HepG2 (cell line): ENCODE measurements at regions not wholly inside any gene's neighbourhood (a gene's known extent, or its start where the extent isn't known, plus 50 kb on each side); places are given as distances from the start of the nearest gene placed in this dataset.

Experiments
- ATAC-seq: fragments of 200-7000 bp; cut with Tn5 transposase; 3 replicates; pipeline ENCODE4 v1.9.1; 2020; ENCODE audit warnings: mild to moderate bottlenecking, moderate library complexity
- BruUV-seq: library from RNA; stranded (reverse); fragments of 400-500 nt; replicated peaks from 2 replicates; lab custom pipeline; 2021; lab: Mats Ljungman, UMichigan
- CTCF ChIA-PET: fragments of 300-600 bp; formaldehyde crosslinking; extraction: SDS; loops from one replicate; lab custom pipeline; 2021; ENCODE audit warnings: low total read pairs, inconsistent platforms, low intra/inter-chr PET ratio; lab: Yijun Ruan, JAX
- POLR2A ChIA-PET: fragments of 350-600 bp; sonication (Branson Sonifier 250); formaldehyde crosslinking; loops from one replicate; lab custom pipeline; 2020; ENCODE audit warnings: antibody characterized with exemption, inconsistent platforms; lab: Yijun Ruan, JAX
- DNase-seq: peaks from one replicate; pipeline ENCODE4 v3.0.0-alpha.2; 2015; ENCODE audit warnings: low spot score
- FAIRE-seq: peaks from 3 replicates; lab custom pipeline; 2011; peaks lifted over from hg19 to GRCh38; lab: Jason Lieb, UNC
- H2AFZ ChIP-seq: one replicate; pipeline ENCODE4 v1.6.1; 2011; ENCODE audit warnings: low read length, inconsistent platforms
- H3K27ac ChIP-seq: fragments of 300-600 bp; 3 replicates; pipeline ENCODE4 v1.8.0; 2011; ENCODE audit warnings: mixed run types, mild to moderate bottlenecking, mixed read lengths, low read length, inconsistent platforms; ENCODE audit not compliant: insufficient read depth; ENCODE audit errors: extremely low read length
- H3K27me3 ChIP-seq, 2 experiments: fragments of 200-600 bp in 1 of 2; 2 replicates in 1 of 2; 3 replicates in 1 of 2; pipeline versions ENCODE4 v1.6.0 to v1.8.0; 2011; ENCODE audit warnings: low read length in 2 of 2, mild to moderate bottlenecking in 2 of 2, moderate library complexity in 2 of 2, inconsistent platforms in 1 of 2; ENCODE audit not compliant: insufficient read depth in 2 of 2, control insufficient read depth in 1 of 2
- H3K36me3 ChIP-seq, 2 experiments: fragments of 200-600 bp in 1 of 2; replicated peaks in 1 of 2; 2 replicates in 1 of 2; 3 replicates in 1 of 2; pipeline versions ENCODE4 v1.5.1 to v1.8.0; 2011; ENCODE audit warnings: low read length in 2 of 2, inconsistent platforms in 1 of 2; ENCODE audit not compliant: insufficient read depth in 2 of 2, control insufficient read depth in 1 of 2
- H3K4me1 ChIP-seq: 2 replicates; pipeline ENCODE4 v1.5.1; 2012; ENCODE audit warnings: low read length, inconsistent platforms; ENCODE audit not compliant: insufficient read depth
- H3K4me2 ChIP-seq: 2 replicates; pipeline ENCODE4 v1.6.0; 2011; ENCODE audit warnings: low read depth, low read length, inconsistent platforms
- H3K4me3 ChIP-seq, 3 experiments: fragments of 200-600 bp in 1 of 3; sonication (generic), shearing (Covaris generic) in 1 of 3; replicated peaks in 1 of 3; 2 replicates each; pipeline ENCODE4 v1.5.1; 2011 to 2016; ENCODE audit warnings: low read length in 3 of 3, inconsistent platforms in 2 of 3, low read depth in 2 of 3, mild to moderate bottlenecking in 2 of 3, control low read depth in 1 of 3, mixed read lengths in 1 of 3; ENCODE audit not compliant: insufficient read depth in 1 of 3
- H3K79me2 ChIP-seq: one replicate; pipeline ENCODE4 v1.6.1; 2011; ENCODE audit warnings: low read length, inconsistent platforms; ENCODE audit not compliant: insufficient read depth
- H3K9ac ChIP-seq: 2 replicates; pipeline ENCODE4 v1.6.0; 2011; ENCODE audit warnings: mild to moderate bottlenecking, low read depth, low read length, inconsistent platforms; ENCODE audit not compliant: insufficient read depth
- H3K9me3 ChIP-seq: 2 replicates; pipeline ENCODE4 v1.5.1; 2012; ENCODE audit warnings: mild to moderate bottlenecking, low read length
- H4K20me1 ChIP-seq: 2 replicates; pipeline ENCODE4 v1.6.0; 2011; ENCODE audit warnings: inconsistent platforms, mild to moderate bottlenecking, low read length, moderate library complexity; ENCODE audit not compliant: insufficient read depth
- AGO1 ChIP-seq: fragments of 200-400 bp; formaldehyde crosslinking; IDR thresholded peaks from 2 replicates; pipeline ENCODE4 v1.6.1; 2017; ENCODE audit warnings: mild to moderate bottlenecking, low read depth, low read length, moderate library complexity; ENCODE audit not compliant: poor library complexity, severe bottlenecking
- CENPT ChIP-seq: sonication (generic); formaldehyde crosslinking; IDR thresholded peaks from 2 replicates; pipeline ENCODE4 v1.8.0; 2022; ENCODE audit warnings: low read depth, mild to moderate bottlenecking, moderate library complexity, missing genetic modification reagents
- EP300 ChIP-seq, 3 experiments: sonication (generic) in 1 of 3; formaldehyde crosslinking in 1 of 3; IDR thresholded peaks; 2 replicates each; pipeline versions ENCODE4 v1.5.1 to v1.6.1; 2011 to 2020; ENCODE audit warnings: low read depth in 2 of 3, low read length in 2 of 3, borderline replicate concordance in 1 of 3, improper control_type of control experiment in 1 of 3, mild to moderate bottlenecking in 1 of 3, missing genetic modification reagents in 1 of 3, moderate library complexity in 1 of 3
- FOXA1 ChIP-seq, 2 experiments: fragments of 450-650 bp in 1 of 2; sonication (generic) in 1 of 2; formaldehyde crosslinking in 1 of 2; IDR thresholded peaks; 2 replicates each; pipeline versions ENCODE4 v1.4.0 to v1.6.1; 2016 to 2020; ENCODE audit warnings: missing genetic modification reagents in 1 of 2
- HNRNPUL1 ChIP-seq: fragments of 200-400 bp; formaldehyde crosslinking; IDR thresholded peaks from 2 replicates; pipeline ENCODE4 v1.6.1; 2017; ENCODE audit warnings: low read depth, mild to moderate bottlenecking, low read length, moderate library complexity
- KAT2B ChIP-seq: fragments of 150-350 bp; IDR thresholded peaks from 2 replicates; pipeline ENCODE4 v1.6.1; 2014; ENCODE audit warnings: low read depth, low read length, borderline replicate concordance
- MAF1 ChIP-seq: sonication (generic); formaldehyde crosslinking; IDR thresholded peaks from 2 replicates; pipeline ENCODE4 v1.5.0; 2020; ENCODE audit warnings: missing genetic modification reagents, borderline replicate concordance
- MIER3 ChIP-seq: IDR thresholded peaks from 2 replicates; pipeline ENCODE4 v1.6.1; 2016; ENCODE audit warnings: missing compliant biosample characterization, borderline replicate concordance
- NONO ChIP-seq, 2 experiments: fragments of 450-650 bp in 1 of 2; sonication (generic) in 1 of 2; formaldehyde crosslinking in 1 of 2; IDR thresholded peaks in 1 of 2; conservative IDR thresholded peaks in 1 of 2; 2 replicates each; pipeline versions ENCODE4 v1.6.1 to v1.8.0; 2017 to 2022; ENCODE audit warnings: mild to moderate bottlenecking in 1 of 2, missing genetic modification reagents in 1 of 2, moderate library complexity in 1 of 2
- PTBP1 ChIP-seq: fragments of 200-400 bp; formaldehyde crosslinking; IDR thresholded peaks from 2 replicates; pipeline ENCODE4 v1.6.1; 2018; ENCODE audit warnings: low read length, low read depth; ENCODE audit not compliant: poor library complexity, severe bottlenecking
- ZFY ChIP-seq: sonication (generic); formaldehyde crosslinking; IDR thresholded peaks from 2 replicates; pipeline ENCODE4 v1.4.0; 2020; ENCODE audit warnings: missing genetic modification reagents
- ZNF274 ChIP-seq: sonication (generic); formaldehyde crosslinking; IDR thresholded peaks from 2 replicates; pipeline ENCODE4 v1.5.1; 2020; ENCODE audit warnings: mild to moderate bottlenecking, missing genetic modification reagents
- ZNF549 ChIP-seq: sonication (generic); formaldehyde crosslinking; IDR thresholded peaks from 2 replicates; pipeline ENCODE4 v1.5.0; 2020; ENCODE audit warnings: missing genetic modification reagents
- ZNF614 ChIP-seq: IDR thresholded peaks from 2 replicates; pipeline ENCODE4 v1.6.1; 2018; ENCODE audit warnings: missing biosample characterization, missing genetic modification reagents, inconsistent platforms, borderline replicate concordance
- ZNF7 ChIP-seq: IDR thresholded peaks from 2 replicates; pipeline ENCODE4 v1.6.1; 2016; ENCODE audit warnings: missing biosample characterization, missing genetic modification reagents
- WGBS: methylation state at CpG from one replicate; pipeline ENCODE4 v1.1.6; 2017; ENCODE audit warnings: low lambda C conversion rate; 5-methylcytosine and 5-hydroxymethylcytosine counted together
- in situ Hi-C: cut with HindIII; loops from 2 replicates; pipeline ENCODE4 v1.10.0; 2017; ENCODE audit warnings: low pct_unique_long_range_greater_than_20kb; ENCODE audit not compliant: extremely low pct_ligation_motif_present
- intact Hi-C: fragments of 100-400 bp; cut with micrococcal nuclease; formaldehyde crosslinking; loops from one replicate; pipeline ENCODE4 v1.10.0; 2022; ENCODE audit not compliant: unreplicated experiment
- TF ChIP-seq, protein P1 (sequence below): sonication (generic); formaldehyde crosslinking; IDR thresholded peaks from 2 replicates; pipeline ENCODE4 v1.4.0; 2020; ENCODE audit warnings: missing genetic modification reagents
- TF ChIP-seq, protein P2 (sequence below): IDR thresholded peaks from 2 replicates; pipeline ENCODE4 v1.6.1; 2016; ENCODE audit warnings: low read depth, missing genetic modification reagents, missing compliant biosample characterization

DNA sequence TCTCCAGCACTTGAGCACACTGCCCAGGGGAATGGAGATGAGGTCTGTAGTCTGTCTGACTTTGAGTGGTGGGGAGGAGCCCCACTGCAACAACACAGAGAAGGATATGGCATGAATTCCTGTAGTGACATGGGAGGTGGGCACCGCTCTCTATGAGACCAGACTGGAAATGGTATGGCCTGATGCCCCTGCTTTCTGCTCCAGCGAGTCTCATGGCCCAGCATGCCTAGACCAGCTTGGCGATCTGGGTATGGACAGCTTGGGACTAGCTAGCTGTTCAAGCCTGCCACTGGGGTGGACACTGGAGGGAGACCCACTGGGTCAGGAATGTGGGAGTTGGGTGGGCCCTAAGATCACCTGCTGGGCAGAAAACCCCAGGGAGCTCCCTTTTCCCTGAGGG, 477.8 kb upstream of the SEL1L start:
- ATAC-seq (no peak), FAIRE-seq (no peak), DNase-seq (no peak)
- 17% methylated on average over 3 of the region's 3 CpGs for WGBS
- Histone ChIP-seq H2AFZ (no peak overlapping the region), H4K20me1 (no peaks in the 10 kb centered on the region), H3K27me3 (no peaks in the 10 kb centered on the region), H3K36me3 (no peaks in the 10 kb centered on the region), H3K9me3 (peaks cover 88% of the 10 kb centered on the region), H3K4me2 (no peak overlapping the region), H3K9ac (no peak overlapping the region), H3K27ac (no peak overlapping the region), H3K79me2 (no peaks in the 10 kb centered on the region), H3K4me3 (no peak overlapping the region), H3K4me1 (no peaks in the 10 kb centered on the region)
- ChIA-PET CTCF (no interaction called here), POLR2A (no interaction called here)
- in situ Hi-C loops (no loop called here), intact Hi-C loops (no loop called here)
- no TSS peak for BruUV-seq
- TF ChIP-seq ZNF549 (CRISPR knock-in tag) (no peak), MAF1 (CRISPR knock-in tag) (no peak), ZFY (CRISPR knock-in tag) (no peak), ZNF614 (CRISPR knock-in tag) (no peak), FOXA1 (IDR thresholded peaks at IDR 0.05) (no peak), FOXA1 (CRISPR knock-in tag; IDR thresholded peaks at IDR 0.05) (no peak), ZNF7 (CRISPR knock-in tag) (no peak), EP300 (IDR thresholded peaks at IDR 0.05; ENCODE audit: low read depth in 2 of 2, low read length in 2 of 2) (no peak), EP300 (CRISPR knock-in tag; IDR thresholded peaks at IDR 0.05; ENCODE audit: borderline replicate concordance) (no peak), AGO1 (no peak), ZNF274 (CRISPR knock-in tag) (no peak), KAT2B (no peak), NONO (IDR thresholded peaks at IDR 0.05) (no peak), NONO (CRISPR knock-in tag; conservative IDR thresholded peaks at IDR 0.05) (no peak), MIER3 (no peak), HNRNPUL1 (no peak), CENPT (CRISPR knock-in tag) (no peak), PTBP1 (no peak)
- TF ChIP-seq, protein P1, sequence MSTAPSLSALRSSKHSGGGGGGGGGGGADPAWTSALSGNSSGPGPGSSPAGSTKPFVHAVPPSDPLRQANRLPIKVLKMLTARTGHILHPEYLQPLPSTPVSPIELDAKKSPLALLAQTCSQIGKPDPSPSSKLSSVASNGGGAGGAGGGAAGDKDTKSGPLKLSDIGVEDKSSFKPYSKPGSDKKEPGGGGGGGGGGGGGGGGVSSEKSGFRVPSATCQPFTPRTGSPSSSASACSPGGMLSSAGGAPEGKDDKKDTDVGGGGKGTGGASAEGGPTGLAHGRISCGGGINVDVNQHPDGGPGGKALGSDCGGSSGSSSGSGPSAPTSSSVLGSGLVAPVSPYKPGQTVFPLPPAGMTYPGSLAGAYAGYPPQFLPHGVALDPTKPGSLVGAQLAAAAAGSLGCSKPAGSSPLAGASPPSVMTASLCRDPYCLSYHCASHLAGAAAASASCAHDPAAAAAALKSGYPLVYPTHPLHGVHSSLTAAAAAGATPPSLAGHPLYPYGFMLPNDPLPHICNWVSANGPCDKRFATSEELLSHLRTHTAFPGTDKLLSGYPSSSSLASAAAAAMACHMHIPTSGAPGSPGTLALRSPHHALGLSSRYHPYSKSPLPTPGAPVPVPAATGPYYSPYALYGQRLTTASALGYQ (CRISPR knock-in tag) = no peak
- TF ChIP-seq, protein P2, sequence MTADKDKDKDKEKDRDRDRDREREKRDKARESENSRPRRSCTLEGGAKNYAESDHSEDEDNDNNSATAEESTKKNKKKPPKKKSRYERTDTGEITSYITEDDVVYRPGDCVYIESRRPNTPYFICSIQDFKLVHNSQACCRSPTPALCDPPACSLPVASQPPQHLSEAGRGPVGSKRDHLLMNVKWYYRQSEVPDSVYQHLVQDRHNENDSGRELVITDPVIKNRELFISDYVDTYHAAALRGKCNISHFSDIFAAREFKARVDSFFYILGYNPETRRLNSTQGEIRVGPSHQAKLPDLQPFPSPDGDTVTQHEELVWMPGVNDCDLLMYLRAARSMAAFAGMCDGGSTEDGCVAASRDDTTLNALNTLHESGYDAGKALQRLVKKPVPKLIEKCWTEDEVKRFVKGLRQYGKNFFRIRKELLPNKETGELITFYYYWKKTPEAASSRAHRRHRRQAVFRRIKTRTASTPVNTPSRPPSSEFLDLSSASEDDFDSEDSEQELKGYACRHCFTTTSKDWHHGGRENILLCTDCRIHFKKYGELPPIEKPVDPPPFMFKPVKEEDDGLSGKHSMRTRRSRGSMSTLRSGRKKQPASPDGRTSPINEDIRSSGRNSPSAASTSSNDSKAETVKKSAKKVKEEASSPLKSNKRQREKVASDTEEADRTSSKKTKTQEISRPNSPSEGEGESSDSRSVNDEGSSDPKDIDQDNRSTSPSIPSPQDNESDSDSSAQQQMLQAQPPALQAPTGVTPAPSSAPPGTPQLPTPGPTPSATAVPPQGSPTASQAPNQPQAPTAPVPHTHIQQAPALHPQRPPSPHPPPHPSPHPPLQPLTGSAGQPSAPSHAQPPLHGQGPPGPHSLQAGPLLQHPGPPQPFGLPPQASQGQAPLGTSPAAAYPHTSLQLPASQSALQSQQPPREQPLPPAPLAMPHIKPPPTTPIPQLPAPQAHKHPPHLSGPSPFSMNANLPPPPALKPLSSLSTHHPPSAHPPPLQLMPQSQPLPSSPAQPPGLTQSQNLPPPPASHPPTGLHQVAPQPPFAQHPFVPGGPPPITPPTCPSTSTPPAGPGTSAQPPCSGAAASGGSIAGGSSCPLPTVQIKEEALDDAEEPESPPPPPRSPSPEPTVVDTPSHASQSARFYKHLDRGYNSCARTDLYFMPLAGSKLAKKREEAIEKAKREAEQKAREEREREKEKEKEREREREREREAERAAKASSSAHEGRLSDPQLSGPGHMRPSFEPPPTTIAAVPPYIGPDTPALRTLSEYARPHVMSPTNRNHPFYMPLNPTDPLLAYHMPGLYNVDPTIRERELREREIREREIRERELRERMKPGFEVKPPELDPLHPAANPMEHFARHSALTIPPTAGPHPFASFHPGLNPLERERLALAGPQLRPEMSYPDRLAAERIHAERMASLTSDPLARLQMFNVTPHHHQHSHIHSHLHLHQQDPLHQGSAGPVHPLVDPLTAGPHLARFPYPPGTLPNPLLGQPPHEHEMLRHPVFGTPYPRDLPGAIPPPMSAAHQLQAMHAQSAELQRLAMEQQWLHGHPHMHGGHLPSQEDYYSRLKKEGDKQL (CRISPR knock-in tag) = no peak
